ENCODE measurements at regions not wholly inside any gene's neighbourhood (a gene's known extent, or its start where the extent isn't known, plus 50 kb on each side); places are given as distances from the start of the nearest gene placed in this dataset.

GRCh38 chr14:42140831-42141279, 534.2 kb downstream of the LRFN5 start:
- Histone ChIP-seq H3K18ac (ENCODE audit: low read length) (no peak overlapping the region), H3K27ac (ENCODE audit: low read depth, low read length) (no peak overlapping the region), H3K4me3 (ENCODE audit: low read length) (no peak overlapping the region), H3K9ac (ENCODE audit: low read length) (no peak overlapping the region), H3K4ac (ENCODE audit: low read depth, low read length) (no peak overlapping the region), H4K8ac (ENCODE audit: low read depth, low read length) (no peak overlapping the region), H3K79me1 (ENCODE audit: low read length) (no peaks in the 10 kb centered on the region), H3K23ac (ENCODE audit: low read length) (no peak overlapping the region), H3K36me3 (ENCODE audit: control insufficient read depth, insufficient read depth, low read length) (no peaks in the 10 kb centered on the region), H2AK5ac (ENCODE audit: low read length) (no peak overlapping the region), H2BK5ac (ENCODE audit: low read length) (no peak overlapping the region), H3K79me2 (ENCODE audit: control insufficient read depth, insufficient read depth, low read length) (no peaks in the 10 kb centered on the region), H2BK15ac (replicated peaks; ENCODE audit: low read depth) (no peak overlapping the region), H3K4me2 (ENCODE audit: low read length) (no peak overlapping the region), H3K56ac (ENCODE audit: low read length) (no peak overlapping the region), H3K4me1 (ENCODE audit: control insufficient read depth, low read depth, low read length) (no peaks in the 10 kb centered on the region), H4K5ac (ENCODE audit: low read length) (no peak overlapping the region), H2BK120ac (ENCODE audit: low read depth, low read length) (no peak overlapping the region), H3K27me3 (ENCODE audit: insufficient read depth, low read length, poor library complexity) (no peaks in the 10 kb centered on the region)
- no peak for DNase-seq
- no CpG with 5 or more reads among the region's 1 CpG for WGBS (ENCODE audit: extremely low coverage, insufficient coverage, low lambda C conversion rate)

GRCh38 chr14:42140001-42140400, 533.3 kb downstream of the LRFN5 start:
- H4K5ac ChIP-seq (ENCODE audit: low read length): no peak overlapping the region
- H3K4me2 ChIP-seq (ENCODE audit: low read length): no peak overlapping the region
- no peak overlapping the region for H3K9ac ChIP-seq (ENCODE audit: low read length)
- no peak overlapping the region for H2AK5ac ChIP-seq (ENCODE audit: low read length)
- H3K56ac ChIP-seq (ENCODE audit: low read length): no peak overlapping the region
- H2BK120ac ChIP-seq (ENCODE audit: low read depth, low read length): no peak overlapping the region
- WGBS (ENCODE audit: extremely low coverage, insufficient coverage, low lambda C conversion rate): no CpG with 5 or more reads among the region's 3 CpGs
- no peaks in the 10 kb centered on the region for H3K27me3 ChIP-seq (ENCODE audit: insufficient read depth, low read length, poor library complexity)
- no peaks in the 10 kb centered on the region for H3K4me1 ChIP-seq (ENCODE audit: control insufficient read depth, low read depth, low read length)
- no peak overlapping the region for H3K23ac ChIP-seq (ENCODE audit: low read length)
- no peak overlapping the region for H3K4me3 ChIP-seq (ENCODE audit: low read length)
- H2BK5ac ChIP-seq (ENCODE audit: low read length): no peak overlapping the region
- no peak overlapping the region for H3K4ac ChIP-seq (ENCODE audit: low read depth, low read length)
- H2BK15ac ChIP-seq (replicated peaks; ENCODE audit: low read depth): no peak overlapping the region
- no peaks in the 10 kb centered on the region for H3K79me2 ChIP-seq (ENCODE audit: control insufficient read depth, insufficient read depth, low read length)
- no peak for DNase-seq
- H3K27ac ChIP-seq (ENCODE audit: low read depth, low read length): no peak overlapping the region
- no peak overlapping the region for H4K8ac ChIP-seq (ENCODE audit: low read depth, low read length)
- no peak overlapping the region for H3K18ac ChIP-seq (ENCODE audit: low read length)
- no peaks in the 10 kb centered on the region for H3K79me1 ChIP-seq (ENCODE audit: low read length)
- no peaks in the 10 kb centered on the region for H3K36me3 ChIP-seq (ENCODE audit: control insufficient read depth, insufficient read depth, low read length)

- no peaks in the 10 kb centered on the region for H3K4me1 ChIP-seq (ENCODE audit: control insufficient read depth, low read depth, low read length)
- no peak overlapping the region for H2AK5ac ChIP-seq (ENCODE audit: low read length)
- no CpG with 5 or more reads among the region's 1 CpG for WGBS (ENCODE audit: extremely low coverage, insufficient coverage, low lambda C conversion rate)
- H3K4ac ChIP-seq (ENCODE audit: low read depth, low read length): no peak overlapping the region
- H3K79me2 ChIP-seq (ENCODE audit: control insufficient read depth, insufficient read depth, low read length): no peaks in the 10 kb centered on the region
- no peak overlapping the region for H4K8ac ChIP-seq (ENCODE audit: low read depth, low read length)
- H3K18ac ChIP-seq (ENCODE audit: low read length): no peak overlapping the region
- H3K36me3 ChIP-seq (ENCODE audit: control insufficient read depth, insufficient read depth, low read length): no peaks in the 10 kb centered on the region
- H2BK15ac ChIP-seq (replicated peaks; ENCODE audit: low read depth): no peak overlapping the region
- no peak overlapping the region for H3K9ac ChIP-seq (ENCODE audit: low read length)
- no peak overlapping the region for H3K4me2 ChIP-seq (ENCODE audit: low read length)
- no peak overlapping the region for H3K56ac ChIP-seq (ENCODE audit: low read length)
- no peak overlapping the region for H3K27ac ChIP-seq (ENCODE audit: low read depth, low read length)
- DNase-seq: no peak
- H2BK120ac ChIP-seq (ENCODE audit: low read depth, low read length): no peak overlapping the region
- H3K4me3 ChIP-seq (ENCODE audit: low read length): no peak overlapping the region
- no peak overlapping the region for H2BK5ac ChIP-seq (ENCODE audit: low read length)
- no peaks in the 10 kb centered on the region for H3K79me1 ChIP-seq (ENCODE audit: low read length)
- no peak overlapping the region for H4K5ac ChIP-seq (ENCODE audit: low read length)
- no peaks in the 10 kb centered on the region for H3K27me3 ChIP-seq (ENCODE audit: insufficient read depth, low read length, poor library complexity)
- no peak overlapping the region for H3K23ac ChIP-seq (ENCODE audit: low read length)
These were observed 531.7 kb downstream of the LRFN5 start for GRCh38 chr14:42138406-42138805.

GRCh38 chr14:42130815-42131214, 524.1 kb downstream of the LRFN5 start:
- Histone ChIP-seq H2BK15ac (replicated peaks; ENCODE audit: low read depth) (no peak overlapping the region), H3K4me3 (ENCODE audit: low read length) (no peak overlapping the region), H3K36me3 (ENCODE audit: control insufficient read depth, insufficient read depth, low read length) (no peaks in the 10 kb centered on the region), H3K27me3 (ENCODE audit: insufficient read depth, low read length, poor library complexity) (no peaks in the 10 kb centered on the region), H2BK5ac (ENCODE audit: low read length) (no peak overlapping the region), H4K8ac (ENCODE audit: low read depth, low read length) (no peak overlapping the region), H3K79me1 (ENCODE audit: low read length) (no peaks in the 10 kb centered on the region), H3K56ac (ENCODE audit: low read length) (no peak overlapping the region), H3K4me2 (ENCODE audit: low read length) (no peak overlapping the region), H2BK120ac (ENCODE audit: low read depth, low read length) (no peak overlapping the region), H3K4ac (ENCODE audit: low read depth, low read length) (no peak overlapping the region), H3K79me2 (ENCODE audit: control insufficient read depth, insufficient read depth, low read length) (no peaks in the 10 kb centered on the region), H2AK5ac (ENCODE audit: low read length) (no peak overlapping the region), H3K9ac (ENCODE audit: low read length) (no peak overlapping the region), H3K27ac (ENCODE audit: low read depth, low read length) (no peak overlapping the region), H4K5ac (ENCODE audit: low read length) (no peak overlapping the region), H3K23ac (ENCODE audit: low read length) (no peak overlapping the region), H3K4me1 (ENCODE audit: control insufficient read depth, low read depth, low read length) (no peaks in the 10 kb centered on the region), H3K18ac (ENCODE audit: low read length) (no peak overlapping the region)
- no peak for DNase-seq

- Histone ChIP-seq H3K79me1 (ENCODE audit: low read length) (no peaks in the 10 kb centered on the region), H3K9ac (ENCODE audit: low read length) (no peak overlapping the region), H3K4me1 (ENCODE audit: control insufficient read depth, low read depth, low read length) (no peaks in the 10 kb centered on the region), H3K27ac (ENCODE audit: low read depth, low read length) (no peak overlapping the region), H3K4ac (ENCODE audit: low read depth, low read length) (no peak overlapping the region), H3K27me3 (ENCODE audit: insufficient read depth, low read length, poor library complexity) (no peaks in the 10 kb centered on the region), H2BK120ac (ENCODE audit: low read depth, low read length) (no peak overlapping the region), H3K4me2 (ENCODE audit: low read length) (no peak overlapping the region), H3K18ac (ENCODE audit: low read length) (no peak overlapping the region), H3K56ac (ENCODE audit: low read length) (no peak overlapping the region), H3K79me2 (ENCODE audit: control insufficient read depth, insufficient read depth, low read length) (no peaks in the 10 kb centered on the region), H2BK15ac (replicated peaks; ENCODE audit: low read depth) (no peak overlapping the region), H2AK5ac (ENCODE audit: low read length) (no peak overlapping the region), H3K23ac (ENCODE audit: low read length) (no peak overlapping the region), H4K8ac (ENCODE audit: low read depth, low read length) (no peak overlapping the region), H3K36me3 (ENCODE audit: control insufficient read depth, insufficient read depth, low read length) (no peaks in the 10 kb centered on the region), H4K5ac (ENCODE audit: low read length) (no peak overlapping the region), H3K4me3 (ENCODE audit: low read length) (no peak overlapping the region), H2BK5ac (ENCODE audit: low read length) (no peak overlapping the region)
- DNase-seq: no peak
- WGBS (ENCODE audit: extremely low coverage, insufficient coverage, low lambda C conversion rate): no CpG with 5 or more reads among the region's 1 CpG
These were observed 516.9 kb downstream of the LRFN5 start for GRCh38 chr14:42123526-42123925.

GRCh38 chr14:42113358-42114069, 506.8 kb downstream of the LRFN5 start:
- Histone ChIP-seq H3K36me3 (ENCODE audit: control insufficient read depth, insufficient read depth, low read length) (no peaks in the 10 kb centered on the region), H4K8ac (ENCODE audit: low read depth, low read length) (no peak overlapping the region), H3K4me2 (ENCODE audit: low read length) (no peak overlapping the region), H2AK5ac (ENCODE audit: low read length) (no peak overlapping the region), H3K9ac (ENCODE audit: low read length) (no peak overlapping the region), H3K27me3 (ENCODE audit: insufficient read depth, low read length, poor library complexity) (no peaks in the 10 kb centered on the region), H3K4me3 (ENCODE audit: low read length) (no peak overlapping the region), H4K5ac (ENCODE audit: low read length) (no peak overlapping the region), H3K27ac (ENCODE audit: low read depth, low read length) (no peak overlapping the region), H2BK5ac (ENCODE audit: low read length) (no peak overlapping the region), H3K4me1 (ENCODE audit: control insufficient read depth, low read depth, low read length) (no peaks in the 10 kb centered on the region), H3K4ac (ENCODE audit: low read depth, low read length) (no peak overlapping the region), H3K18ac (ENCODE audit: low read length) (no peak overlapping the region), H2BK120ac (ENCODE audit: low read depth, low read length) (no peak overlapping the region), H3K23ac (ENCODE audit: low read length) (no peak overlapping the region), H2BK15ac (replicated peaks; ENCODE audit: low read depth) (no peak overlapping the region), H3K79me1 (ENCODE audit: low read length) (no peaks in the 10 kb centered on the region), H3K56ac (ENCODE audit: low read length) (no peak overlapping the region), H3K79me2 (ENCODE audit: control insufficient read depth, insufficient read depth, low read length) (no peaks in the 10 kb centered on the region)
- no peak for DNase-seq
- WGBS (ENCODE audit: extremely low coverage, insufficient coverage, low lambda C conversion rate): no CpG with 5 or more reads among the region's 60 CpGs
